ENCODE measurements at regions not wholly inside any gene's neighbourhood (a gene's known extent, or its start where the extent isn't known, plus 50 kb on each side); places are given as distances from the start of the nearest gene placed in this dataset.
"Not testable (repeated sequence)": the region's sequence is repeated elsewhere in the genome, so short reads cannot be mapped to it uniquely, and the experiment has no call there.

DNA sequence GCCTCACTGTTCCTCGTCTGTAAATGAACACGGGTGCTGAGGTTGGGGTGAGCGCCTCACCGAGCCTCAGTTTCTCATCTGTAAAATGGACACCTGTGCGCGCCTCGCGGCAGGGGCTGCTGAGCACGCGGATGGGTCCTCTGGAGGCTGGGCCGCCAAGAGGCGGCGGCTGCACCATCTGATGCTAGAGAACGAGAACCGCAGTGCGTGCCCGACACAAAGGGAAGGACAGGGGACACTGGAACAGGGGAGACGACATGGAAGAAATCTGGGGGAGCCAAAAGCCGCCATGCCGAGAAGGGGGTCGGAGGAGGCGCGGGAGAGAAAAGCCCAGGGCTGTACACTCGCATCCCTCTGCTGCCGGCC, 118.7 kb upstream of the ZNF516 start:
- TF ChIP-seq, protein P1, sequence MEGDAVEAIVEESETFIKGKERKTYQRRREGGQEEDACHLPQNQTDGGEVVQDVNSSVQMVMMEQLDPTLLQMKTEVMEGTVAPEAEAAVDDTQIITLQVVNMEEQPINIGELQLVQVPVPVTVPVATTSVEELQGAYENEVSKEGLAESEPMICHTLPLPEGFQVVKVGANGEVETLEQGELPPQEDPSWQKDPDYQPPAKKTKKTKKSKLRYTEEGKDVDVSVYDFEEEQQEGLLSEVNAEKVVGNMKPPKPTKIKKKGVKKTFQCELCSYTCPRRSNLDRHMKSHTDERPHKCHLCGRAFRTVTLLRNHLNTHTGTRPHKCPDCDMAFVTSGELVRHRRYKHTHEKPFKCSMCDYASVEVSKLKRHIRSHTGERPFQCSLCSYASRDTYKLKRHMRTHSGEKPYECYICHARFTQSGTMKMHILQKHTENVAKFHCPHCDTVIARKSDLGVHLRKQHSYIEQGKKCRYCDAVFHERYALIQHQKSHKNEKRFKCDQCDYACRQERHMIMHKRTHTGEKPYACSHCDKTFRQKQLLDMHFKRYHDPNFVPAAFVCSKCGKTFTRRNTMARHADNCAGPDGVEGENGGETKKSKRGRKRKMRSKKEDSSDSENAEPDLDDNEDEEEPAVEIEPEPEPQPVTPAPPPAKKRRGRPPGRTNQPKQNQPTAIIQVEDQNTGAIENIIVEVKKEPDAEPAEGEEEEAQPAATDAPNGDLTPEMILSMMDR (IDR thresholded peaks at IDR 0.05): no peak
- TF ChIP-seq ZFX (IDR thresholded peaks at IDR 0.05; ENCODE audit: borderline replicate concordance): no peak
- no peak overlapping the region for H3K27ac ChIP-seq

DNA sequence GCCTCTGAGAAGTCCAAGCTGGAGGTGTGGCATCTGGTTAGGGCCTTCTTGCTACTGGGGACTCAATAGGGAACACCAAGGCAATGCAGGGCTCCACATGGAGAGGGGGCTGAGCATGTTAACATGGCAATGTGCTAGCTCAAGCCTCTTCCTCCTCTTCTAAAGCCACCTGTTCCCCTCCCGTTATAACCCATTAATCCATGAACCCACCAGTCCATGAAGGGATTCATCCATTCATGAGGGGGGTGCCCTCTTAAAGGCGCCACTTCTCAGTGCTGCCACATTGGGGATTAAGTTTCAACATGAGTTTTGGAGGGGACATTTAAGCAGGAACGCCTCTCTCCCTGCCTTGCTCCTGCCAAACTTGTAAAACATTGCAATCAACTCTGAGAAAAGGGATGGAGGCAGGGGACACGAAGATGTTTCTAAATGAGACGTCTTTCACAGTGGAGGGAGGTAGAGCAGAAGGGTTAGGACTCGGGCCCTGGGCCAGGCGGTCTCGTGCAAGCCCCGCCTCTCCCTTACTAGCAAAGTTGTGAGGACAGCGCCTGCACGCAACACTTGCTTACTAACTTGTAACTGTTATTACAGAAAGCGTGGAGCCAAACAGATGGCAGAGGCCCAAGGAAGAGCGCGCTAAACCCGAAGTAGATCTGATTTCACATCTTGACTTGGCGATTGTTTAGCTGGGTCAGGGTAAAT, 118.2 kb upstream of the ZNF516 start:
- no peak overlapping the region for H3K27ac ChIP-seq
- TF ChIP-seq ZFX (IDR thresholded peaks at IDR 0.05; ENCODE audit: borderline replicate concordance): no peak
- TF ChIP-seq, protein P1 (IDR thresholded peaks at IDR 0.05): no peak

DNA sequence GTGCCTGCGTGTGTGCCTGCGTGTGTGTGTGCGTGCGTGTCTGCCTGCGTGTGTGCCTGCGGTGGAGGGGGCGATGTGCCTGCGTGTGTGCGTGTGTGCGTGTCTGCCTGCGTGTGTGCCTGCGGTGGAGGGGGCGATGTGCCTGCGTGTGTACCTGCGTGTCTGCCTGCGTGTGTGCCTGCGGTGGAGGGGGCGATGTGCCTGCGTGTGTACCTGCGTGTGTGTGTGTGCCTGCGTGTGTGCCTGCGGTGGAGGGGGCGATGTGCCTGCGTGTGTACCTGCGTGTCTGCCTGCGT, 116.7 kb upstream of the ZNF516 start:
- H3K27ac ChIP-seq: not testable (repeated sequence)

GRCh38 chr18:76610933-76611749, 116.1 kb upstream of the ZNF516 start:
- H3K27ac ChIP-seq: no peak overlapping the region
- no peak for TF ChIP-seq ZFX (IDR thresholded peaks at IDR 0.05; ENCODE audit: borderline replicate concordance)
- TF ChIP-seq, protein P1 (IDR thresholded peaks at IDR 0.05): no peak

DNA sequence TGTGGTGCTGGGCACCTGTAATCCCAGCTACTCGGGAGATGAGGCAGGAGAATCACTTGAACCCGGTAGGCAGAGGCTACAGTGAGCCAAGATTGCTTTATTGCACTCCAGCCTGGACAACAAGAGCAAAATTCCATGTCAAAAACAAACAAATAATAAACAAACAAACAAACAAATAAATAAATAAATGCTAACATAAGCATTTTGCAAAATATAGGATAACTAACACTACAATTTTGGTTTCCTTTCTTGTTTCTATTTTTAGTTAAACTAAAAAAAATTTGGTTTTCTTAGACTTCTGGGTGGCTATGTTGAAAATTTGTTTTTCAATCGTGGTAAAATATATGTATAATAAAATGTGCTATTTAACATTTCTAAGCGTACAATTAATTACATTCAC, 115.0 kb upstream of the ZNF516 start:
- TF ChIP-seq ZFX (IDR thresholded peaks at IDR 0.05; ENCODE audit: borderline replicate concordance): no peak
- TF ChIP-seq, protein P1 (IDR thresholded peaks at IDR 0.05): no peak
- no peak overlapping the region for H3K27ac ChIP-seq

DNA sequence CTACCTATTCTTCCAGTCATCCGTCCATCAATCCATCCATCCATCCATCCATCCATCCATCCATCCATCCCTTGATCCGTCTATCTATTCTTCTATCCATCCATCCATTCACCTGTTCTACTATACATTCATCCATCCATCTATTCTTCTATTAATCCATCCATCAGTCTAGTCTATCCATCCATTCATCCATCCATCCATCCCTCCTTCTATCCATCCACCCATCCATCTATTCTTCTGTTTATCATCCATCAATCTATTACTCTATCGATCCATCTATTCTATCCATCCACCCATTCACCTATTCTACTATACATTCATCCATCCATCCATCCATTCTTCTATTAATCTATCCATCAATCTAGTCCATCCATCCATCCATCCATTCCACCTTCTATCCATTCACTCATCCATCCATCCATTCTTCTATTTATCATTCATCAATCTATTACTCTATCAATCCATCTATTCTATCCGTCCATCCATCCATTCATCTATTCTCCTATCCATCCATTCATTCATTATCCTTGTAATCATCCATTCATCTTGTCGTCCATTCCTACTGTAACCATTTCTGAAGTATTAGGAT, 110.4 kb upstream of the ZNF516 start:
- TF ChIP-seq, protein P1 (IDR thresholded peaks at IDR 0.05): no peak
- no peak for TF ChIP-seq ZFX (IDR thresholded peaks at IDR 0.05; ENCODE audit: borderline replicate concordance)

DNA sequence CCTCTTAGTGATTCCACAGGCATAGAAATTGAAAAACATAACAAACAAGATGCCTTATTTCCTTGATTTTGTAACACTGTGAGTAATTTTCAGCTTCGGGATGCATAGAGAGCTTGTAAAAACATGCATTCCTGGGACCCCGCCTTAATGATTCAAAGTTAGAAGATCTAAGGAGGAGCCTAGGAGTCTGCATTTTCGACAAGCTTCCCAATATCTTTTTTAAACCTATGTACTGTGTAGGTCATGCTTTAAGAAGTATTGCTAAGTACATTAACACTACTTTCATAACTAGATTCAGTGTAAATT, 109.8 kb upstream of the ZNF516 start:
- H3K27ac ChIP-seq: no peak overlapping the region
- no peak for TF ChIP-seq ZFX (IDR thresholded peaks at IDR 0.05; ENCODE audit: borderline replicate concordance)
- TF ChIP-seq, protein P1 (IDR thresholded peaks at IDR 0.05): no peak

More for the DNA sequence above, 110.4 kb upstream of the ZNF516 start:
- no peak overlapping the region for H3K27ac ChIP-seq
